ENCODE measurements at regions not wholly inside any gene's neighbourhood (a gene's known extent, or its start where the extent isn't known, plus 50 kb on each side); places are given as distances from the start of the nearest gene placed in this dataset.

- DNase-seq, result no peak
These were observed 801.9 kb downstream of the TECRL start for GRCh38 chr4:63607169-63607872.

- no peak for DNase-seq
These were observed 819.5 kb downstream of the TECRL start for GRCh38 chr4:63589796-63590195.

GRCh38 chr4:63583561-63583960, 825.7 kb downstream of the TECRL start:
- no peak for DNase-seq

DNA sequence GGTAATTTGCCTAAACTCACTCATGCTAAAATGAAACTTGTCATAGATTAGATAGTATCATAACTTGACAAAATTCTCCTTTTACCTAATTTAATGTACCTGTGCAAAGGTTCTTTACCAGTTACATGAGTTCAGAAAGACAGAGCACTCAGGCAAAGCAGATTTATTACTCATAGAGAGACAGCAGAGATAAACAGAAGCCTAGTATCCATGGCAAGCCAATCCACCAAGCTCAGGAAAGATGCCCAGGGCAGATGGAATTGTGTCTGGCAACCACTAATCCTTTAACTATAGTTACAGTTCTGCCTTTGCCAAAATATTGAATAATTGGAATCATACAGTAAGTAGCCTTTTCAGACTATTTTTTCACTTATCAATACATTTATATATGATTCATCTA, 826.2 kb downstream of the TECRL start:
- DNase-seq, result no peak

- DNase-seq, result no peak
These were observed 828.3 kb downstream of the TECRL start for GRCh38 chr4:63580796-63581475.

DNA sequence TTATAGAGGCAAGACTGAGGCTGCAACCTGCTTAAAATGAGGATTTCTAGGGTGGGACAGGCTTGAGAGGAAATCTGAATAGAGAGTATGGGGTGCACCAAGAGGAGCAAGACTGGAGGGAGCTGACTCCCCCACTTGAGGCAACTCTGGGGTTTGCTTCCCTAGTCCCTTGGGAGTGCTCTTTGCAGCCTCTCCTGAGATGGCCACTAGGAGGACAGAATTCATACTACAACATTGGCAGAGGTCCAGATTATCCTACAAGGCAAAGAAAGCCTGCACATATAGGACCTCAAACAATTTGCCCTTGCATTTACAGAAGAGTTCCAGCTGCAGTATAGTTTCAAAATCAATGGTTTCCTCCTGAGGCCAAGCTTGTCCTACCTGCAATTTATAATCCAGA, 830.9 kb downstream of the TECRL start:
- DNase-seq, result no peak

DNA sequence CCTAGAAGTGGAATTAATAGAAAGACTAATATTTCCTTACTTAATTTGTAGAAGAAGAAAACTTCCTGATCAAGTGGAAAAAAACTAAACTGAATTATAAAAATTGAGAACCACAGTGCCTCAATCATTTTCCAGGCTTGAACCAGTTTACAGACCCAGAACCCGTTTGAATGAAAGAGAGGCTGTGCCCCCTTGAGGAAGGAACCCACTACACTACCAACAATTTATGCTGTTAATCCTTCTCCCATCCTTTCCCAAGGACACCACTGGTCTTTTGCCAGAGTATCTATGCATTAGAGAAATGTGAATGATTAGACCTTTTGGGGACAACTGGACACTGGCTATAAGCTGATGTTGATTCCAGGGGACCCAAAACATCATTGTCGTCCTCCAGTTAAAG, 842.6 kb downstream of the TECRL start:
- DNase-seq, result no peak

DNA sequence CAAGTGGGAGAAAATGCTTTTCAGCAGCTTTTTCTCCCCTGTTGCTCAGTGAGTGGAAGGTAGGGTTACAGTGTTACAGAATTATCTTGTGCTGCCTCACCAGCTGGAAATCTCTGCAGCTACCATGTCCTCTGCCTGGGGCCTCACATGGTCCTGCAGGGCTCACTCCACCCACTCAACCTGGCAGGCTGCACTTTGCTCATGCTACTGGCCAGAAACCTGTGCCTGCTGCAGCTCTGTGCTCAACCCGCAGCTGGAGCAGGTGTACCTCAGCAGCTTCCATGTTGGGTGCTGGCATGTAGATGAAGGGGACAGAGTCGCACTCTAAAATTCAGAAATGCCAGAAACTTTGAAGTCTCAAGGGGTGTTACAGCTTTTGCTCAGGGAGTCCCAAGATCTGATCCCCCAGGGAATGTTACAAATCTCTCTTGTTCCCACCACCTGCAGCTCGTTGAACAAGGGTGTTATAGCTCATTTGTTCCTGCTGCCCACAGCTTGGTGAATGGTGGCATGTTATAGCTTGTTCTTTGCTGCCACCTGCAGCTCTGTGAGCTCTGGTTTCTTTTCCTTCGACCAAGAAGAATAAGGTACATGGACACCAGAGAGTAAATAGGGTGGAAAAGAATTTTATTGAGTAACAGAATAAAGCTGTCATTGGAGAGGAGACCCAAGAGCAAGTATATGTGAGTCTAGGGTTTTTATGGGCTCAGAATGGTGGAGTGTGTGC, 845.8 kb downstream of the TECRL start:
- DNase-seq, result no peak

DNA sequence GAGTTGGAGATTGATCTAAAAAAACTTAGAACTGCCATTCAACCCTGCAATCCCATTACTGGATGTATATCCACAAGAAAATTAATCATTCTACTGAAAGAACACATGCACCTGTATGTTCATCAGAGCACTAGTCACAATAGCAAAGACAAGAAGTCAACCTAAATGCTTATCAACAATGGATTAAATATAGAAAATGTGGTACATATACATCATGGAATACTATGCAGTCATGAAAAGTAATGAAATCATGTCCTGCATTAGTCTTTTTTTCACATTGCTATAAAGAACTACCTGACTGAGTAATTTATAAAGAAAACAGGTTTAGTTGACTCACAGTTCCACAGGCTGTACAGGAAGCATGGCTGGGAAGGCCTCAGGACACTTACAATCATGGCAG, 850.5 kb downstream of the TECRL start:
- no peak for DNase-seq

GRCh38 chr4:63556332-63556731, 852.9 kb downstream of the TECRL start:
- DNase-seq, result no peak

DNA sequence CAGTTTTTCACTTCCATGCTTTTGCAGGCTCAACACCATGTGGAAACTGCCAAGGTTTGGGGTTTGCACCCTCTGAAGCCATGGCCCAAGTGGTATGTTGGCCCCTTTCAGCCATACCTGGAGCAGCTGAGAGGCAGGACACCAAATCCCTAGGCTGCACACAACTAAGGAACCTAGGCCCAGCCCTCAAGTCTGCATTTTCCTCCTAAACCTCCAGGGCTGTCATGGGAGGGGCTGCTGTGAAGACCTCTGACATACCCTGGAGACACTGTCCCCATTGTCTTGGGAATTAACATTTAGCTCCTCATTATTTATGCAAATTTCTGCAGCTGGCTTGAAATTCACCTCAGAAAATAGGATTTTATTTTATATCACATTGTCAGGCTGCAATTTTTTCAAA, 856.1 kb downstream of the TECRL start:
- DNase-seq, result no peak

DNA sequence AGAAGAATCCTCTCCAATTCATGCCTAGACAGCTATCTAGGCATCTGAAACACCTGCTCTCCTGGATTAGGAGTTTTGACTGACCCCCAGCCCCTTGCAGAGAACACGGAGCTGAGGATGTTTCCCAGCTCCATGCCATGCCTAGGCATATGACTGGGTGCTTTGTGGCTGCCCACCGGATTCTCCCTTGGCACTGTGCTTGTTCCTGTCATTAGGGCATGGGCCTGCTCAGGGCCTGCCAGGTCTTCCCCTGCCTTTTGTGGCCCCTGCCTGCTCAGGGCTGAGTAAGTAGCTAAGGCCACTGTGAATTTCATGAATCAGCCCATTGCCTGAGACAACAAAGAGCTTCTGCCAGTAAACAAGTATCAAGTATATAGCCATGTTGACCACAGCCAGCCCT, 867.4 kb downstream of the TECRL start:
- no peak for DNase-seq

DNA sequence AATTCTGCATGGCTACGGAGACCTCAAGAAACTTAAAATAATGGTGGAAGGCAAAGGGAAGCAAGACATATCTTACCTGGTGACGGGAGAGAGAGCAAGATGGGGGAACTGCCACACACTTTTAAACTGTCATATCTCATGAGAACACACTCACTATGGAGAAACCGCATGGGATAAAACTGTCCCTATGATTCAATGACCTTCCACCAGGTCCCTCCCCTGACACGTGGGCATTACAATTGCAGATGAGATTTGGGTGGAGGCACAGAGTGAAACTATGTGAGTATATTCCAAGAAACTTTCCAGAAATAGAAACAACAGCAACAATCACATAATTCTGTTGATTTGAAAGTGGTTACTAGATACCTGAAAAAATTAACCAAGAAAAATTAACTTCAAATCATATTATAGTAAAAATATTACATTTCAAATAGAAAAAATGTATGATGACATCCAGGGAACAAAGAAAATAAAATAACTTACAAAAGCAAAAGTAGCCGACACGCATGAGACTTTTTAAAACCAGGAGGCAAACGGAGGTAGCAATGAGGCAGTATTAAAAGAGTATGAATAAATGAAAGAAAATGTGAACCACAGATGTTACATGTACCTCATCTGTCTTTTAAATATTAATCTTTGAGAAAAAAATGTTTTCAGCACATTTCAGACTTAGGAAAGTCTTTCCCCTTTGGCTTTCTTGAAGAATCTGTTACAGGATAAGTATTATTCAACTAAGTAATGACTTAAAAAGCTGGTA, 879.5 kb downstream of the TECRL start:
- DNase-seq, result no peak

DNA sequence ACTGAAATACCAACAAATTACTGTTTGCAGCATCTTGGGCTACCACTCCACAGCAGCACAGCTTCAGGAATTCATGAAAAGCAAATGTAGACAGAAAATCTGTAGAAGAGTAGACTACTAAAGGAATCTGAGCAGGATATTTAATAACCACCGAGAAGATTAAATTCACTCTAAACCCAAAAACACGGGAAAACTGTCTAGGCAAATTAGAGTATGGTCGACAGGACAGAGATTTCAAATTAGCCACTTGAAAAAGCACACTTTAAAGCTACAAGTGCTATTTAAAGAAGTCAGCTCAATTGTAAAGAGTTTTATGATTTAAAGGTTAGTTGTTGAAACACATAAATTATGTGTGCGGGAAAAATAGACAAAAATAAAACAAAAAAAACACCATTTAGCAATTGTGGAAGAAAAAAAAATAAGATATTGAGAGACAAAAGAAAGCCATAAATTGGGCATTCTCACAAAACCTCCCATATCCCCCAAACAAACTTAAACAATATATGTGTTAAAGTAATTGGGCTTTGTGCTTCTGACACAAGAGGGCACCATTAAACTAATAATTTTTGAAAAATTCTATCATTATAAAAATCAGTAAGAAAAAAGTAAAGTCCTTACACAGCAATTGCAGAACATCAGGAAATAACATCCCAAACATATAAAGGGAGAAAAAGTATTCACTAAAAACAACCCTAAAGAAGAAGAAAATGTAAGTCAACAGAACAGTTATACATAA, 880.8 kb downstream of the TECRL start:
- DNase-seq, result no peak

DNA sequence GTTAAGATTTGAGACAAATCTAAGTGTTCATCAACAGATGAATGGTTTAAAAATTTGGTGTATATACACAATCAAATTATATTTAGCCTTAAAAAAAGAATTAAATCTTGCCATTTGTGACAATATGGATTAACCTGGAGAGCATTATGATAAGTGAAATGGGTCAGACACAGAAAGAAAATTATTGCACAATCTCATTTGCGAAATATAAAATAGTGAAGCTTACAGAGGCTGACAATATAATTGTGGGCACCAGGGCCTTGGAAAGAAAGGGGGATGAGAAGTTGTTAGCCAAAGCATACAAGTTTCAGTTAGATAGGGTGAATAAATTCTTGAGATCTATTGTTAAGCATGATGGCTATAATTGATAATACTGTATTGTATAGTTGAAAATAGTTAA, 883.0 kb downstream of the TECRL start:
- no peak for DNase-seq

GRCh38 chr4:63524764-63525163, 884.5 kb downstream of the TECRL start:
- DNase-seq, result no peak

DNA sequence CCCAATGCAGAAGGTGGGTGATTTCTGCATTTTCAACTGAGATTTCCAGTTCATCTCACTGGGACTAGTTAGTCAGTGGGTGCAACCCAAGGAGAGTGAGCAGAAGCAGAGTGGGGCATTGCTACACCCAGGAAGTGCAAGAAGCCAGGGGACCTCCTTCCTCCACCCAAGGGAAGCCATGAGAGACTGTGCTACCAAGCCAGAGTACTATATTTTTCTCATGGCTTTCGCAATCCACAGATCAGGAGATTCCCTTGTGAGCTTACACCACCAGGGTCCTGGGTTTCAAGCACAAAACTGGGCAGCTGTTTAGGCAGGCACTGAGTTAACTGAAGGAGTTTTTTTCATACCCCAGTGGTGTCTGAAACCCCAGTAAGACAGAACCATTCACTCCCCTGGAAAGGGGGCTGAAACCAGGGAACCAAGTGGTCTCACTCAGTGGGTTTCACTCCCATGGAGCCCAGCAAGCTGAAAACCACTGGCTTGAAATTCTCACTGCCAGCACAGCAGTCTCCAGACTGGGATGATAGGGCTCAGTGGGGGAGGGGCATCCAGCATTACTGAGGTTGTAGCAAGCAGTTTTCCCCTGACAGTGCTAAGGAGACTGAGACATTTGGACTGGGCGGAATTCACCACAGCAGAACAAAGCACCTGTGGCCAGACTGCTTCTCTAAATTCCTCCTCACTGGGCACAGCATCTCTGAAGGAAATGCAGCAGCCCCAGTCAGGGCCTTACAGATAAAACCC, 903.4 kb downstream of the TECRL start:
- DNase-seq, result no peak

DNA sequence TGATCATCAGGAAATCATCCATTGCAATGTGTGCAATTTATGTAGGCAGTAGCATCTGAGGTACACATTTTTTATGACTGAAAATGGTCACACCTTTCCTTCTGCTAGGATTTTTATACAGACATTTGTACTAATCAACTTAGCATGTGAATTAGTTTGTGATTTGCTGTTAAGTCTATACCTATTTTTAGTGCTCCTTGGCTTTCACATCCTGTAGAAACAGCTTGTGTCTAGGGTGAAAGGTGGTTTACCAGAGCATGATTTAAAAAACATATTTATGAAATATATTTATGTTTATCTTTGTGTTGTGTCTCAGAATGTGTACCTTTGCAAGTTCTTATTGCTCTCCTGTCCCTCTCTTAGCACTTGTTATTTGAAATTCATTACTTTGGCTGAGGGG, 916.0 kb downstream of the TECRL start:
- no peak for DNase-seq

GRCh38 chr4:63492515-63492914, 916.7 kb downstream of the TECRL start:
- no peak for DNase-seq

DNA sequence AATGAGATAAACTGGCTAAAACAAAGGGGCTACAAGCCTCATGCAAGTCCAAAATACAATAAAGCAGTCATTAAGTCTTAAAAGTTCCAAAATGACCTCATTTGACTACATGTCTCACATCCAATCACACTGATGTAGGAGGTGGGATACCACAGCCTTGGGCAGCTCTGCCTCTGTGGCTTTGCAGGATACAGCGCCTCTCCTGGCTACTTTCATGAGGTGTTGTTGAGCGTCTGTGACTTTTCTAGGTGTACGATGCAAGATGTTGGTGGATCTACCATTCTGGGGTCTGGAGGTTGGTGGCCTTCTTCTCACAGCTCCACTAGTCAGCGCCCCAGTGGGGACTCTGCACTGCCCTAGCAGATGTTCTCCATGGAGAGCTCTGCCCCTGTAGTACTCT, 944.9 kb downstream of the TECRL start:
- no peak for DNase-seq

- no peak for DNase-seq
These were observed 949.2 kb downstream of the TECRL start for GRCh38 chr4:63460075-63460474.

GRCh38 chr4:63459329-63459728, 949.9 kb downstream of the TECRL start:
- no peak for DNase-seq
